Ishikawa (cell line): ENCODE measurements at regions not wholly inside any gene's neighbourhood (a gene's known extent, or its start where the extent isn't known, plus 50 kb on each side); places are given as distances from the start of the nearest gene placed in this dataset.

Experiments used
- EGR1 ChIP-seq: IDR thresholded peaks from 2 replicates; pipeline ENCODE4 v1.6.1; 2012
- EP300 ChIP-seq: IDR thresholded peaks from 2 replicates; pipeline ENCODE4 v1.6.1; 2012; ENCODE audit warnings: borderline replicate concordance
- FOXM1 ChIP-seq: IDR thresholded peaks from 2 replicates; pipeline ENCODE4 v1.6.1; 2012; ENCODE audit warnings: low read depth, borderline replicate concordance
- MAX ChIP-seq: IDR thresholded peaks from 2 replicates; pipeline ENCODE4 v1.6.1; 2012
- RAD21 ChIP-seq: IDR thresholded peaks from 2 replicates; pipeline ENCODE4 v1.6.1; 2012; ENCODE audit warnings: low read depth
- TCF12 ChIP-seq: IDR thresholded peaks from 2 replicates; pipeline ENCODE4 v1.6.1; 2012; ENCODE audit warnings: low read depth
- TEAD4 ChIP-seq: IDR thresholded peaks from 2 replicates; pipeline ENCODE4 v1.6.1; 2012
- YY1 ChIP-seq: IDR thresholded peaks from 2 replicates; pipeline ENCODE4 v1.6.1; 2012; ENCODE audit warnings: low read depth

GRCh38 chr17:51430591-51430990, 170.2 kb downstream of the UTP18 start:
- TF ChIP-seq YY1 = no peak
- no peak for TF ChIP-seq MAX
- no peak for TF ChIP-seq TCF12
- no peak for TF ChIP-seq EGR1
- TF ChIP-seq EP300 = no peak
- TF ChIP-seq RAD21 = no peak
- no peak for TF ChIP-seq FOXM1
- TF ChIP-seq TEAD4 = no peak
